ENCODE measurements at regions not wholly inside any gene's neighbourhood (a gene's known extent, or its start where the extent isn't known, plus 50 kb on each side); places are given as distances from the start of the nearest gene placed in this dataset.

DNA sequence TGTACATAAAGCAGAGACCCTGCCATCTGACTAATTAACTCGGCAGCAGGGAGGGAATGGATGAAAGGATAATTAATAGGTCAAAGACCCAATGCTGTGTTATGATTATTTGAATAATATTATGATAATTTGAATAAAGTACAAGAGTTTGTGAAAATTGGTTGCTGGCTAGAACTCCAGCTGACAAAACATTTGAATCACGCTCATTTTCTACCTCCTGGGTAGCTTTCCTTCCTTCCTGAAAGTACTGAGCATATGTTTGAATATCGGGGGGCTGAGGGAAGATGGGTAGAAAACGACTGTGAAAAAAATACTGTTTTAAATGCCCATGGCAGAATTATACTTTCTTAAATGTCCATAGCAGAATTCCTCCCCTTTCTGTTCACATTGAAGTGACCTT, 243.6 kb upstream of the RBMS1 start:
- H3K9me3 ChIP-seq (ENCODE audit: insufficient read depth, low read depth, low read length): no peaks in the 10 kb centered on the region
- DNase-seq (ENCODE audit: low read depth) (no peak), FAIRE-seq (no peak)
- H3K4me3 ChIP-seq (ENCODE audit: insufficient read depth, low read depth, low read length): no peak overlapping the region
- no peak overlapping the region for H2AFZ ChIP-seq (ENCODE audit: low read depth, low read length)
- Mint-ChIP-seq H3K9me3 (ENCODE audit: unreplicated experiment) (peaks cover 3% of the 10 kb centered on the region), H3K36me3 (ENCODE audit: low read depth, unreplicated experiment) (no peaks in the 10 kb centered on the region), H3K4me1 (ENCODE audit: low read depth, unreplicated experiment) (peaks cover 18% of the 10 kb centered on the region), H3K4me3 (ENCODE audit: unreplicated experiment) (peak overlapping the region; percentile 17), H3K27me3 (ENCODE audit: low read depth, unreplicated experiment) (no peaks in the 10 kb centered on the region), H3K27ac (ENCODE audit: unreplicated experiment) (peak overlapping the region; percentile 90)
- peak overlapping the region; percentile 17 for H3K9ac ChIP-seq (ENCODE audit: low read length)
- no peaks in the 10 kb centered on the region for H4K20me1 ChIP-seq (ENCODE audit: insufficient read depth, low read length)
- peak overlapping the region; percentile 72 for H3K4me2 ChIP-seq (ENCODE audit: low read length)
- no peak for TF ChIP-seq EZH2 (IDR thresholded peaks at IDR 0.05; ENCODE audit: insufficient read depth, low read length)
- TF ChIP-seq, protein P1, sequence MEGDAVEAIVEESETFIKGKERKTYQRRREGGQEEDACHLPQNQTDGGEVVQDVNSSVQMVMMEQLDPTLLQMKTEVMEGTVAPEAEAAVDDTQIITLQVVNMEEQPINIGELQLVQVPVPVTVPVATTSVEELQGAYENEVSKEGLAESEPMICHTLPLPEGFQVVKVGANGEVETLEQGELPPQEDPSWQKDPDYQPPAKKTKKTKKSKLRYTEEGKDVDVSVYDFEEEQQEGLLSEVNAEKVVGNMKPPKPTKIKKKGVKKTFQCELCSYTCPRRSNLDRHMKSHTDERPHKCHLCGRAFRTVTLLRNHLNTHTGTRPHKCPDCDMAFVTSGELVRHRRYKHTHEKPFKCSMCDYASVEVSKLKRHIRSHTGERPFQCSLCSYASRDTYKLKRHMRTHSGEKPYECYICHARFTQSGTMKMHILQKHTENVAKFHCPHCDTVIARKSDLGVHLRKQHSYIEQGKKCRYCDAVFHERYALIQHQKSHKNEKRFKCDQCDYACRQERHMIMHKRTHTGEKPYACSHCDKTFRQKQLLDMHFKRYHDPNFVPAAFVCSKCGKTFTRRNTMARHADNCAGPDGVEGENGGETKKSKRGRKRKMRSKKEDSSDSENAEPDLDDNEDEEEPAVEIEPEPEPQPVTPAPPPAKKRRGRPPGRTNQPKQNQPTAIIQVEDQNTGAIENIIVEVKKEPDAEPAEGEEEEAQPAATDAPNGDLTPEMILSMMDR (IDR thresholded peaks at IDR 0.05; ENCODE audit: insufficient read depth, low read depth, low read length): no peak
- no peaks in the 10 kb centered on the region for H3K27me3 ChIP-seq (ENCODE audit: insufficient read depth, low read length)
- no peaks in the 10 kb centered on the region for H3K36me3 ChIP-seq (ENCODE audit: insufficient read depth, low read length)
- H3K79me2 ChIP-seq (ENCODE audit: insufficient read depth, low read length): no peaks in the 10 kb centered on the region
- H3K27ac ChIP-seq (ENCODE audit: low read depth, low read length): peak overlapping the region; percentile 48
- peaks cover 16% of the 10 kb centered on the region for H3K4me1 ChIP-seq (ENCODE audit: insufficient read depth, low read length)

DNA sequence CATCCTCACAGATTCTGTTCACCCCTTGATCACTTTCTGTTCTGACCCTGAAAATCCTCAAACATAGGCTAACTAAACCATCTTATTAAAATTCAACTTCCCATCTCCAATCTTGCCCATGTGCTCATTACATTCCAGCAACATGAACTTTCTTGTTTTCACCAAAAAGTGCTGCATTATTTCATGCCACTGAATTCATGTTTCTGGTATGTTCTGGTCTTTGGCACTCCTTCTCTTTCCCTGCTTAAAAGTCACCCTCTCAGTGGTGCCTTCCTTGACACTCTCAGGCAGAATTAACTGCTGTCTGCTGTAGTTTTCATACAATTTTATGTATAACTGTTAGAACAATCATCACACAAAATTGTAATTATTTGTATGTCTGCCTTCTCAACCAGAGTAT, 247.7 kb upstream of the RBMS1 start:
- H3K4me3 ChIP-seq (ENCODE audit: insufficient read depth, low read depth, low read length): no peak overlapping the region
- H3K27ac Mint-ChIP-seq (ENCODE audit: unreplicated experiment): no peak overlapping the region
- H3K27me3 Mint-ChIP-seq (ENCODE audit: low read depth, unreplicated experiment): no peaks in the 10 kb centered on the region
- H3K27me3 ChIP-seq (ENCODE audit: insufficient read depth, low read length): no peaks in the 10 kb centered on the region
- no peaks in the 10 kb centered on the region for H3K79me2 ChIP-seq (ENCODE audit: insufficient read depth, low read length)
- FAIRE-seq (no peak), DNase-seq (ENCODE audit: low read depth) (no peak)
- H3K9me3 Mint-ChIP-seq (ENCODE audit: unreplicated experiment): no peaks in the 10 kb centered on the region
- peaks cover 13% of the 10 kb centered on the region for H3K4me1 ChIP-seq (ENCODE audit: insufficient read depth, low read length)
- no peaks in the 10 kb centered on the region for H3K9me3 ChIP-seq (ENCODE audit: insufficient read depth, low read depth, low read length)
- TF ChIP-seq, protein P1 (IDR thresholded peaks at IDR 0.05; ENCODE audit: insufficient read depth, low read depth, low read length): no peak
- no peak for TF ChIP-seq EZH2 (IDR thresholded peaks at IDR 0.05; ENCODE audit: insufficient read depth, low read length)
- no peak overlapping the region for H3K27ac ChIP-seq (ENCODE audit: low read depth, low read length)
- no peak overlapping the region for H3K4me3 Mint-ChIP-seq (ENCODE audit: unreplicated experiment)
- H3K9ac ChIP-seq (ENCODE audit: low read length): no peak overlapping the region
- no peak overlapping the region for H3K4me2 ChIP-seq (ENCODE audit: low read length)
- H3K36me3 ChIP-seq (ENCODE audit: insufficient read depth, low read length): no peaks in the 10 kb centered on the region
- no peaks in the 10 kb centered on the region for H3K36me3 Mint-ChIP-seq (ENCODE audit: low read depth, unreplicated experiment)
- no peaks in the 10 kb centered on the region for H4K20me1 ChIP-seq (ENCODE audit: insufficient read depth, low read length)
- H3K4me1 Mint-ChIP-seq (ENCODE audit: low read depth, unreplicated experiment): peaks cover 14% of the 10 kb centered on the region
- no peak overlapping the region for H2AFZ ChIP-seq (ENCODE audit: low read depth, low read length)

DNA sequence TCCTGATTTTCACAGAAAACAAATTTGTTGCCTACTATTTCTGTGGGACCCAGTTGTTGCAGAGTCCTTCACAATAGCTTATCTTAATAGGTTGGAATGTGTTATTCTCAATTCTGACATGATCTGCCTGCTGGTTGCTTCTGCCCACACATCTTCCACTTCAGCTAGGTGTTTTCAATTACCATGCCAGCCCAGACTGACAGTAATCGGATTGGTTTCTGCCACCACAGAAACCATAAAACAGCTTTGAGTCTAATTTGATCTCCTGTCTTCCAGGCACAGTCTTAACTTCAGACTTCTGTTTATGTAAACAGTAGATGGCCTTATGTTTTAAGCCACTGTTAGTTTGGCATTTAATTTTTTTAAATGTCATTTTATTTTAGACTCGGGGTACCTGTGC, 248.2 kb upstream of the RBMS1 start:
- Mint-ChIP-seq H3K9me3 (ENCODE audit: unreplicated experiment) (no peaks in the 10 kb centered on the region), H3K4me1 (ENCODE audit: low read depth, unreplicated experiment) (peaks cover 12% of the 10 kb centered on the region), H3K36me3 (ENCODE audit: low read depth, unreplicated experiment) (no peaks in the 10 kb centered on the region), H3K4me3 (ENCODE audit: unreplicated experiment) (no peak overlapping the region), H3K27ac (ENCODE audit: unreplicated experiment) (no peak overlapping the region), H3K27me3 (ENCODE audit: low read depth, unreplicated experiment) (no peaks in the 10 kb centered on the region)
- no peak for TF ChIP-seq EZH2 (IDR thresholded peaks at IDR 0.05; ENCODE audit: insufficient read depth, low read length)
- TF ChIP-seq, protein P1 (IDR thresholded peaks at IDR 0.05; ENCODE audit: insufficient read depth, low read depth, low read length): no peak
- Histone ChIP-seq H4K20me1 (ENCODE audit: insufficient read depth, low read length) (no peaks in the 10 kb centered on the region), H3K4me3 (ENCODE audit: insufficient read depth, low read depth, low read length) (no peak overlapping the region), H3K27ac (ENCODE audit: low read depth, low read length) (no peak overlapping the region), H3K4me2 (ENCODE audit: low read length) (no peak overlapping the region), H3K4me1 (ENCODE audit: insufficient read depth, low read length) (peaks cover 7% of the 10 kb centered on the region), H3K79me2 (ENCODE audit: insufficient read depth, low read length) (no peaks in the 10 kb centered on the region), H3K27me3 (ENCODE audit: insufficient read depth, low read length) (no peaks in the 10 kb centered on the region), H3K9ac (ENCODE audit: low read length) (no peak overlapping the region), H3K36me3 (ENCODE audit: insufficient read depth, low read length) (no peaks in the 10 kb centered on the region), H3K9me3 (ENCODE audit: insufficient read depth, low read depth, low read length) (no peaks in the 10 kb centered on the region), H2AFZ (ENCODE audit: low read depth, low read length) (no peak overlapping the region)
- FAIRE-seq (no peak), DNase-seq (ENCODE audit: low read depth) (no peak)

Measured in astrocyte (in vitro differentiated cells and primary cell).